CD8-positive, alpha-beta memory T cell (primary cell): ENCODE measurements at regions not wholly inside any gene's neighbourhood (a gene's known extent, or its start where the extent isn't known, plus 50 kb on each side); places are given as distances from the start of the nearest gene placed in this dataset.
A peak's percentile ranks its signal among the peaks of the same experiment; 100 is the strongest.
"Not testable (repeated sequence)": the region's sequence is repeated elsewhere in the genome, so short reads cannot be mapped to it uniquely, and the experiment has no call there.

Experiments
- CTCF ChIA-PET: fragments of 350-600 bp; sonication (Branson Sonifier 250); formaldehyde crosslinking; loops from one replicate; lab custom pipeline; 2021; ENCODE audit warnings: antibody characterized with exemption; lab: Charles Lee
- POLR2A ChIA-PET: fragments of 350-600 bp; sonication (Branson Sonifier 250); formaldehyde crosslinking; loops from one replicate; lab custom pipeline; 2021; ENCODE audit warnings: antibody characterized with exemption; lab: Charles Lee
- DNase-seq, 5 donors: peaks; one replicate each; pipeline versions ENCODE4 v3.0.0 to v3.0.0-alpha.2; 2020 to 2022; ENCODE audit warnings: mixed read lengths in 1 of 5
- H3K27ac ChIP-seq: one replicate; pipeline ENCODE4 v1.7.0; 2013; ENCODE audit warnings: low read depth, mild to moderate bottlenecking, low read length, moderate library complexity
- H3K27me3 ChIP-seq: 2 replicates; pipeline ENCODE4 v1.7.0; 2013; ENCODE audit warnings: low read length, mild to moderate bottlenecking; ENCODE audit not compliant: insufficient read depth, poor library complexity, severe bottlenecking
- H3K36me3 ChIP-seq: 2 replicates; pipeline ENCODE4 v1.7.0; 2013; ENCODE audit warnings: mild to moderate bottlenecking, low read length, moderate library complexity; ENCODE audit not compliant: insufficient read depth
- H3K4me1 ChIP-seq: 2 replicates; pipeline ENCODE4 v1.7.0; 2013; ENCODE audit warnings: mild to moderate bottlenecking, low read length, moderate library complexity; ENCODE audit not compliant: insufficient read depth
- H3K4me3 ChIP-seq: 2 replicates; pipeline ENCODE4 v1.7.0; 2013; ENCODE audit warnings: mild to moderate bottlenecking, low read length
- H3K9me3 ChIP-seq: 2 replicates; pipeline ENCODE4 v1.7.0; 2013; ENCODE audit warnings: mild to moderate bottlenecking, low read length
- H3K27ac Mint-ChIP-seq, 8 donors: one replicate each; pipeline ENCODE4 v1.8.0; 2020 to 2021; ENCODE audit warnings: mixed read lengths in 8 of 8, mild to moderate bottlenecking in 6 of 8, inconsistent platforms in 3 of 8, moderate library complexity in 3 of 8
- H3K27me3 Mint-ChIP-seq, 2 donors: one replicate each; pipeline ENCODE4 v1.8.0; 2020 to 2021; ENCODE audit warnings: mixed read lengths in 2 of 2, mild to moderate bottlenecking in 1 of 2, moderate library complexity in 1 of 2
- H3K36me3 Mint-ChIP-seq, 3 donors: one replicate each; pipeline ENCODE4 v1.8.0; 2020 to 2021; ENCODE audit warnings: mixed read lengths in 3 of 3, inconsistent platforms in 1 of 3, mild to moderate bottlenecking in 1 of 3
- H3K4me1 Mint-ChIP-seq, 3 donors: one replicate each; pipeline ENCODE4 v1.8.0; 2020 to 2021; ENCODE audit warnings: mixed read lengths in 3 of 3, inconsistent platforms in 1 of 3, mild to moderate bottlenecking in 1 of 3
- H3K4me3 Mint-ChIP-seq, 7 donors: one replicate each; pipeline ENCODE4 v1.8.0; 2020 to 2021; ENCODE audit warnings: mixed read lengths in 7 of 7, mild to moderate bottlenecking in 6 of 7, moderate library complexity in 4 of 7, inconsistent platforms in 2 of 7
- H3K9me3 Mint-ChIP-seq, 5 donors: one replicate each; pipeline ENCODE4 v1.8.0; 2020 to 2022; ENCODE audit warnings: mixed read lengths in 5 of 5, mild to moderate bottlenecking in 3 of 5, moderate library complexity in 2 of 5, inconsistent platforms in 1 of 5

- Histone ChIP-seq H3K27me3 (no peaks in the 10 kb centered on the region), H3K9me3 (no peaks in the 10 kb centered on the region), H3K4me3 (no peak overlapping the region), H3K36me3 (no peaks in the 10 kb centered on the region), H3K27ac (no peak overlapping the region), H3K4me1 (no peaks in the 10 kb centered on the region)
- CTCF ChIA-PET, result no interaction called here
- H3K9me3 Mint-ChIP-seq, result peaks cover 0 to 14% (median 7%) of the 10 kb centered on the region in 5 donors
- no peak for DNase-seq
- no peak overlapping the region for H3K27ac Mint-ChIP-seq
- H3K4me3 Mint-ChIP-seq, result no peak overlapping the region
- no peaks in the 10 kb centered on the region for H3K4me1 Mint-ChIP-seq
- POLR2A ChIA-PET, result no interaction called here
- H3K36me3 Mint-ChIP-seq, result no peaks in the 10 kb centered on the region
- H3K27me3 Mint-ChIP-seq, result peaks cover 0 to 2% of the 10 kb centered on the region in 2 donors
Measured at GRCh38 chr1:177423090-177423489, 252.3 kb downstream of the BRINP2 start.

- no peak overlapping the region for H3K27ac Mint-ChIP-seq
- H3K36me3 Mint-ChIP-seq, result no peaks in the 10 kb centered on the region
Measured at GRCh38 chr1:177413982-177414596, 243.3 kb downstream of the BRINP2 start.

GRCh38 chr1:177411381-177411780, 240.6 kb downstream of the BRINP2 start:
- DNase-seq, result no peak
- CTCF ChIA-PET, result no interaction called here
- Mint-ChIP-seq H3K9me3 (peaks cover 9 to 17% (median 12%) of the 10 kb centered on the region in 5 donors), H3K27me3 (no peaks in the 10 kb centered on the region), H3K4me3 (no peak overlapping the region), H3K36me3 (peaks cover 0 to 3% (median 0%) of the 10 kb centered on the region in 3 donors), H3K27ac (no peak overlapping the region), H3K4me1 (no peaks in the 10 kb centered on the region)
- Histone ChIP-seq H3K27me3 (no peaks in the 10 kb centered on the region), H3K9me3 (no peaks in the 10 kb centered on the region), H3K36me3 (no peaks in the 10 kb centered on the region), H3K4me1 (no peaks in the 10 kb centered on the region), H3K4me3 (no peak overlapping the region), H3K27ac (no peak overlapping the region)
- POLR2A ChIA-PET, result no interaction called here

More at GRCh38 chr1:177413982-177414596, 243.3 kb downstream of the BRINP2 start:
- H3K4me3 Mint-ChIP-seq, result no peak overlapping the region
- Histone ChIP-seq H3K4me3 (no peak overlapping the region), H3K36me3 (no peaks in the 10 kb centered on the region), H3K27me3 (no peaks in the 10 kb centered on the region), H3K9me3 (no peaks in the 10 kb centered on the region), H3K27ac (no peak overlapping the region), H3K4me1 (no peaks in the 10 kb centered on the region)
- POLR2A ChIA-PET, result no interaction called here
- DNase-seq, result no peak
- H3K27me3 Mint-ChIP-seq, result no peaks in the 10 kb centered on the region
- no peaks in the 10 kb centered on the region for H3K4me1 Mint-ChIP-seq
- CTCF ChIA-PET, result no interaction called here
- peaks cover 0 to 8% (median 6%) of the 10 kb centered on the region in 5 donors for H3K9me3 Mint-ChIP-seq

- H3K27ac Mint-ChIP-seq, result no peak overlapping the region
- ChIA-PET CTCF (no interaction called here), POLR2A (no interaction called here)
- no peaks in the 10 kb centered on the region for H3K27me3 Mint-ChIP-seq
- no peaks in the 10 kb centered on the region for H3K36me3 ChIP-seq
- no peak overlapping the region for H3K27ac ChIP-seq
- H3K4me1 ChIP-seq, result no peaks in the 10 kb centered on the region
- H3K4me3 ChIP-seq, result no peak overlapping the region
- peaks cover 0 to 3% (median 0%) of the 10 kb centered on the region in 3 donors for H3K36me3 Mint-ChIP-seq
- peaks cover 9 to 17% (median 12%) of the 10 kb centered on the region in 5 donors for H3K9me3 Mint-ChIP-seq
- H3K27me3 ChIP-seq, result no peaks in the 10 kb centered on the region
- no peaks in the 10 kb centered on the region for H3K9me3 ChIP-seq
- H3K4me3 Mint-ChIP-seq, result no peak overlapping the region
- no peaks in the 10 kb centered on the region for H3K4me1 Mint-ChIP-seq
- DNase-seq, result no peak
Measured at GRCh38 chr1:177410179-177410766, 239.5 kb downstream of the BRINP2 start.

- H3K4me1 ChIP-seq, H3K36me3 ChIP-seq, H3K36me3 Mint-ChIP-seq, H3K4me3 ChIP-seq, H3K27ac ChIP-seq, H3K4me1 Mint-ChIP-seq, H3K9me3 ChIP-seq, H3K27me3 ChIP-seq, POLR2A ChIA-PET, H3K4me3 Mint-ChIP-seq, H3K27me3 Mint-ChIP-seq, DNase-seq, CTCF ChIA-PET: not testable (repeated sequence)
- Mint-ChIP-seq H3K9me3 (peaks cover 9 to 17% (median 12%) of the 10 kb centered on the region in 5 donors), H3K27ac (peak overlapping the region in 1 of 8 donors; percentile 11)
Measured at GRCh38 chr1:177406323-177406722, 235.6 kb downstream of the BRINP2 start.

GRCh38 chr1:177392336-177392735, 221.6 kb downstream of the BRINP2 start:
- no peak overlapping the region for H3K4me3 ChIP-seq
- POLR2A ChIA-PET, result no interaction called here

GRCh38 chr1:177385760-177386698, 215.3 kb downstream of the BRINP2 start:
- Mint-ChIP-seq H3K4me3 (no peak overlapping the region), H3K4me1 (no peaks in the 10 kb centered on the region)

More at GRCh38 chr1:177392336-177392735, 221.6 kb downstream of the BRINP2 start:
- DNase-seq, result no peak
- Mint-ChIP-seq H3K4me3 (no peak overlapping the region), H3K4me1 (no peaks in the 10 kb centered on the region), H3K36me3 (no peaks in the 10 kb centered on the region), H3K27ac (no peak overlapping the region), H3K27me3 (peaks cover 0 to 2% of the 10 kb centered on the region in 2 donors), H3K9me3 (peaks cover 0 to 21% (median 13%) of the 10 kb centered on the region in 5 donors)
- CTCF ChIA-PET, result no interaction called here
- no peaks in the 10 kb centered on the region for H3K27me3 ChIP-seq
- H3K4me1 ChIP-seq, result no peaks in the 10 kb centered on the region
- no peak overlapping the region for H3K27ac ChIP-seq
- no peaks in the 10 kb centered on the region for H3K36me3 ChIP-seq
- no peaks in the 10 kb centered on the region for H3K9me3 ChIP-seq

GRCh38 chr1:177384461-177384860, 213.7 kb downstream of the BRINP2 start:
- Histone ChIP-seq H3K36me3 (no peaks in the 10 kb centered on the region), H3K9me3 (no peaks in the 10 kb centered on the region), H3K4me3 (no peak overlapping the region), H3K27ac (no peak overlapping the region), H3K27me3 (no peaks in the 10 kb centered on the region), H3K4me1 (no peaks in the 10 kb centered on the region)
- ChIA-PET POLR2A (no interaction called here), CTCF (no interaction called here)
- H3K4me3 Mint-ChIP-seq, result no peak overlapping the region
- DNase-seq, result no peak
- no peaks in the 10 kb centered on the region for H3K4me1 Mint-ChIP-seq
- no peak overlapping the region for H3K27ac Mint-ChIP-seq
- no peaks in the 10 kb centered on the region for H3K27me3 Mint-ChIP-seq
- H3K36me3 Mint-ChIP-seq, result no peaks in the 10 kb centered on the region
- peaks cover 7 to 20% (median 13%) of the 10 kb centered on the region in 5 donors for H3K9me3 Mint-ChIP-seq

More at GRCh38 chr1:177385760-177386698, 215.3 kb downstream of the BRINP2 start:
- H3K27ac Mint-ChIP-seq, result no peak overlapping the region
- DNase-seq, result no peak
- H3K27me3 Mint-ChIP-seq, result no peaks in the 10 kb centered on the region
- H3K9me3 Mint-ChIP-seq, result peaks cover 4 to 18% (median 12%) of the 10 kb centered on the region in 5 donors
- H3K36me3 ChIP-seq, result no peaks in the 10 kb centered on the region
- H3K4me3 ChIP-seq, result no peak overlapping the region
- H3K4me1 ChIP-seq, result no peaks in the 10 kb centered on the region
- POLR2A ChIA-PET, result no interaction called here
- no peaks in the 10 kb centered on the region for H3K27me3 ChIP-seq
- no peaks in the 10 kb centered on the region for H3K36me3 Mint-ChIP-seq
- CTCF ChIA-PET, result no interaction called here
- no peaks in the 10 kb centered on the region for H3K9me3 ChIP-seq
- H3K27ac ChIP-seq, result no peak overlapping the region
